ENCODE measurements at regions not wholly inside any gene's neighbourhood (a gene's known extent, or its start where the extent isn't known, plus 50 kb on each side); places are given as distances from the start of the nearest gene placed in this dataset.

DNA sequence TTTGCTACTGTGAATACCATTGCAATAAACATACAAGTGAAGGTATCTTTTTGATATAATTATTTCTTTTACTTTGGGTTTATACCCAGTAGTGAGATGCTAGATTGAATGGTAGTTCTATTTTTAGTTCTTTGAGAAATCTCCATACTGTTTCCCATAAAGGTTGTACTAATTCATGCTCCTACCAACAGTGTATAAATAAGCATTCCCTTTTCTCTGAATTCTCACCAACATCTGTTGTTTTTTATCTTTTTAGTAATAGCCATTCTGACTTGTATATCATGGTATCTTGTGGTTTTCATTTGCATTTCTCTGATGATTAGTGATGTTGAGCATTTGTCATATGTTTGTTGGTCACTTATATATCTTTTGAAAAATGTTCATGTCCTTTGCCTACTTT, 183.6 kb upstream of the LRFN2 start:
- no peak for DNase-seq
- H3K36me3 ChIP-seq (ENCODE audit: control insufficient read depth, insufficient read depth, low read length), result no peaks in the 10 kb centered on the region

DNA sequence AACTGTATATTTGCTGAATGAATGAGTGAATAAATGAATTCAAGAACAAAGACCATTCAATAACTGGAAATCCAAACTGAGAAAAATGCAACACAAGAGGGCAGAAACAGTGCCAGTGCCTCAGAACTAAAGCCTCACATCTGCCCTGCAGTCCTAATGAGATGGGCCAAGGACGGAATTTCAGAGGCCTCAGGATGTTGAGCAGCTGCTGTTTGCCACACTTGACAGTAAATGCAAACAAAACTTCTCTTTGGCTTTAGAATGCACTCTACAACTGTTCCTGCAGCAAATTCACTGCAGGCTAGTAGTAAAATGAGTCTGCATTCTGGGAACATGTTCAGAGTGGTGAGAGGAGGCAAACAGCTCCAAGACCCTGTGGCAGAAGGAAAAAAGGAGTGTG, 177.6 kb upstream of the LRFN2 start:
- no peak overlapping the region for H3K27ac ChIP-seq (ENCODE audit: insufficient read depth, low read length, poor library complexity, severe bottlenecking)
- no peak overlapping the region for H3K4me3 ChIP-seq (ENCODE audit: insufficient read depth, low read depth, low read length, poor library complexity, severe bottlenecking)
- no peaks in the 10 kb centered on the region for H3K4me1 ChIP-seq (ENCODE audit: control insufficient read depth, insufficient read depth, low read length, poor library complexity, severe bottlenecking)
- DNase-seq, result no peak
- H3K9me3 ChIP-seq (ENCODE audit: control insufficient read depth, low read length), result no peaks in the 10 kb centered on the region
- no peaks in the 10 kb centered on the region for H3K36me3 ChIP-seq (ENCODE audit: control insufficient read depth, insufficient read depth, low read length)
- H3K27me3 ChIP-seq (replicated peaks; ENCODE audit: control insufficient read depth, insufficient read depth, low read length, poor library complexity, severe bottlenecking), result no peaks in the 10 kb centered on the region

More for the DNA sequence above, 183.6 kb upstream of the LRFN2 start:
- H3K9me3 ChIP-seq (ENCODE audit: control insufficient read depth, low read length), result no peaks in the 10 kb centered on the region
- H3K27me3 ChIP-seq (replicated peaks; ENCODE audit: control insufficient read depth, insufficient read depth, low read length, poor library complexity, severe bottlenecking), result no peaks in the 10 kb centered on the region
- H3K4me1 ChIP-seq (ENCODE audit: control insufficient read depth, insufficient read depth, low read length, poor library complexity, severe bottlenecking), result no peaks in the 10 kb centered on the region
- H3K27ac ChIP-seq (ENCODE audit: insufficient read depth, low read length, poor library complexity, severe bottlenecking), result no peak overlapping the region
- no peak overlapping the region for H3K4me3 ChIP-seq (ENCODE audit: insufficient read depth, low read depth, low read length, poor library complexity, severe bottlenecking)

DNA sequence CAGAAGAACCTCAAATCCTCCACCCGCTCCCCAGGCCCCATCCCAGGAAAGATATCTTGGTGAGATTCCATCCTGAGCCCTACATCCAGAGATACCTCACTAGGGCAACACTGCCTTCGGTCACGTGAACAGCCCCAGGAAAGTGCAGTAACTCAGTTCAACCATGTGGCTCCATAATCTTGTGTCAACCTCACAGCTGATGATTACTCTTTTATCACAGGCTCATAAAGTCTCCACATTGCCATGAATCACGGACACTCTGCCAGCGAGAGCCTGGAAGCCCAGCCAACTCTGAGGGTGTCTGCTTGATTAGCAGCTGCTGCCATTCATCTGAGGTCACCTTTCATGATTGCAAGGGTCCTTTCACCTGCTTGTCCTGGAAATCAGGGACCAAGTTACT, 175.8 kb upstream of the LRFN2 start:
- no peaks in the 10 kb centered on the region for H3K9me3 ChIP-seq (ENCODE audit: control insufficient read depth, low read length)
- H3K27ac ChIP-seq (ENCODE audit: insufficient read depth, low read length, poor library complexity, severe bottlenecking), result no peak overlapping the region
- no peak overlapping the region for H3K4me3 ChIP-seq (ENCODE audit: insufficient read depth, low read depth, low read length, poor library complexity, severe bottlenecking)
- H3K36me3 ChIP-seq (ENCODE audit: control insufficient read depth, insufficient read depth, low read length), result no peaks in the 10 kb centered on the region
- DNase-seq, result no peak
- H3K4me1 ChIP-seq (ENCODE audit: control insufficient read depth, insufficient read depth, low read length, poor library complexity, severe bottlenecking), result no peaks in the 10 kb centered on the region
- H3K27me3 ChIP-seq (replicated peaks; ENCODE audit: control insufficient read depth, insufficient read depth, low read length, poor library complexity, severe bottlenecking), result no peaks in the 10 kb centered on the region

DNA sequence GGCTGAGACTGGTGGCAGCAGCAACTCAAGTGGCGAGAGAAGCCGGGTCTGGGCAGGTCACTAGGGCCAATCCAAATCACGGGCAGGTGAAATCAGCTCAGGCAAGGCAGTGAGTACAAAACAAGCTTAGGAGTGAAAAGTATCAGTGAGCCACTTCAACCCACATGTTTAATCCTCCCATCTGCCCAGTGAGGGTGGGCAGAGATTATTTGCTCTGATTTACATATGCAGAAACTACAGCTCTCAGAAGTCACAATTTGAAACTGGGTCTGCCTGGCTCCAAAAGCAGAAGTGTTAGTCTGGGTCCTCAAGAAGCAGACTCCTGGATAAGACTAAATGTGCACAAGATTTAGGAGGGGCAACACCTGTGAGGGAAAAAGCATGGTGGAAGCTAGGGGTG, 173.7 kb upstream of the LRFN2 start:
- no peak for DNase-seq
- no peaks in the 10 kb centered on the region for H3K4me1 ChIP-seq (ENCODE audit: control insufficient read depth, insufficient read depth, low read length, poor library complexity, severe bottlenecking)
- no peak overlapping the region for H3K27ac ChIP-seq (ENCODE audit: insufficient read depth, low read length, poor library complexity, severe bottlenecking)
- no peaks in the 10 kb centered on the region for H3K36me3 ChIP-seq (ENCODE audit: control insufficient read depth, insufficient read depth, low read length)
- H3K27me3 ChIP-seq (replicated peaks; ENCODE audit: control insufficient read depth, insufficient read depth, low read length, poor library complexity, severe bottlenecking), result no peaks in the 10 kb centered on the region
- H3K4me3 ChIP-seq (ENCODE audit: insufficient read depth, low read depth, low read length, poor library complexity, severe bottlenecking), result no peak overlapping the region
- no peaks in the 10 kb centered on the region for H3K9me3 ChIP-seq (ENCODE audit: control insufficient read depth, low read length)

DNA sequence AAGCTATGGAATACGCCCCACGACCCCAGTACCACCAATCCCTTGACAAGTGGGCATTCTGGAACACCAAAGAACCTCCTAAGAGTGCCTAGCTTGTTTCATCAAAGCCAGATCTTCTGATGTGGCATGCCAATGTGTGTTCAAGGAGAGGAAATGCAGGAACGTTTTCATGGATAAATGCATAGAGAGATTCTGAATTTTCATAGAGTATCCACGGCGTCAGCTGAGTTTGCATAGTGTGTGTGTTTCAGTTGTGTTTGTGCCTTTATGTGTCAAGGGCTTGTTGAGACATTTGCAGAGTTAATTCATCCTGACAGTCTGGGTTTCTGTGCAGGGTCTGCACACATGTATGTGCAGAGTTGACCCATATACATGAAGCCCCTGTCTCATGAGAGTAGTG, 172.7 kb upstream of the LRFN2 start:
- H3K36me3 ChIP-seq (ENCODE audit: control insufficient read depth, insufficient read depth, low read length), result no peaks in the 10 kb centered on the region
- H3K4me1 ChIP-seq (ENCODE audit: control insufficient read depth, insufficient read depth, low read length, poor library complexity, severe bottlenecking), result no peaks in the 10 kb centered on the region
- no peaks in the 10 kb centered on the region for H3K9me3 ChIP-seq (ENCODE audit: control insufficient read depth, low read length)
- no peak overlapping the region for H3K27ac ChIP-seq (ENCODE audit: insufficient read depth, low read length, poor library complexity, severe bottlenecking)
- H3K4me3 ChIP-seq (ENCODE audit: insufficient read depth, low read depth, low read length, poor library complexity, severe bottlenecking), result no peak overlapping the region
- DNase-seq, result no peak
- peaks cover 4% of the 10 kb centered on the region for H3K27me3 ChIP-seq (replicated peaks; ENCODE audit: control insufficient read depth, insufficient read depth, low read length, poor library complexity, severe bottlenecking)

DNA sequence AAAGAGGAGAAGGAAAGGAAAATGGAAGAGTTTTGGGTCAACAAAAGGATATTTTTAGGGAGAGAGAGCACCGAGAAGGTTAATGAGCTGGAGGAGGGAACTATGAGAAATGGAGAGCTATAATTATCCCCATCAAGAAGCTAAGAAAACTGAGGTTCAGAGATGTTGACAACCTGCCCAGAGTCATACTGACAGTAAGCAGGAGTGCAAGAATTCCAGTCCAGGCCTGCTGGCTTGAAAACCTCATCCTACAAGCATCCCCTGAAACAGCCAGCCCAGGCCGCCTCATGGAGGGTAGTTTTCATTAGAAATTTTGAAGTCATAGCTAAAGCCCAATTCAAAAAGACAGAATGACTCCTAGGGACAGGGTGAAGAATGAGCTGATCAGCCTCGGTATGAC, 172.1 kb upstream of the LRFN2 start:
- Histone ChIP-seq H3K27me3 (replicated peaks; ENCODE audit: control insufficient read depth, insufficient read depth, low read length, poor library complexity, severe bottlenecking) (peaks cover 4% of the 10 kb centered on the region), H3K36me3 (ENCODE audit: control insufficient read depth, insufficient read depth, low read length) (no peaks in the 10 kb centered on the region), H3K4me3 (ENCODE audit: insufficient read depth, low read depth, low read length, poor library complexity, severe bottlenecking) (no peak overlapping the region), H3K27ac (ENCODE audit: insufficient read depth, low read length, poor library complexity, severe bottlenecking) (no peak overlapping the region), H3K4me1 (ENCODE audit: control insufficient read depth, insufficient read depth, low read length, poor library complexity, severe bottlenecking) (no peaks in the 10 kb centered on the region), H3K9me3 (ENCODE audit: control insufficient read depth, low read length) (no peaks in the 10 kb centered on the region)
- DNase-seq, result no peak

DNA sequence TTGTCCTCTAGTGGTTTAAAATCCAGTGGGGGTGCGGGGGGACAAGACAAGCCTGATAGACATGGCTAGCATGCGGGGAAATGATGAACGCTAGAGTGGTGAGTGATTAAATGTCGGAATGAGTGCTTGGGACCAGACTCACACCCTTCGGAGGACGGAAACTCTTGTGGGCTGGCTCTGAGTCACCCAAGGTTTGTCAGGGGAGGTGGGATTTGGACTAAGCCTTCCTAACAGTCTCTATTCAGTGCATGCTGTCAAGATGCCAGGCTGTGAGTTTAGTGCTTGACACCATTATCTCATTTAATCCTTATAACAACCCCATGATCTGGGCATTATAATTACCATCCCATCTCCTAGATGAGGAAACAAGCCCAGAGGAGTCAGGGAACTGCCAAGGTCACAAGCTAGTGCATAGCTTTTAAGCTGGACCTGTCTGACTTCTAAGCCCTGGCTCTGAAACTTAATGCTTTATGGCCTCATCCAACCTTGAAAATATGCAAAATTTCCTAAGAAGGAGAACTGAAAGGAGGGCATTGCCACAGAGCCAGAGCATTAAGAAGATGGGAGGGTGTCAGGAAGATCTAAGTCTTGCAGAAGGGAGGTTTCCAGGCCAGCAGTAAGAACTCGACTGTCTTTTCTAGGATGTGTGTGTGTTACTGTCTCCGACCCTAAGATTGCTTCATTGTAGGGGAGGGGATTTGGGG, 168.7 kb upstream of the LRFN2 start:
- peaks cover 4% of the 10 kb centered on the region for H3K27me3 ChIP-seq (replicated peaks; ENCODE audit: control insufficient read depth, insufficient read depth, low read length, poor library complexity, severe bottlenecking)
- no peaks in the 10 kb centered on the region for H3K4me1 ChIP-seq (ENCODE audit: control insufficient read depth, insufficient read depth, low read length, poor library complexity, severe bottlenecking)
- H3K27ac ChIP-seq (ENCODE audit: insufficient read depth, low read length, poor library complexity, severe bottlenecking), result no peak overlapping the region
- DNase-seq, result no peak
- no peaks in the 10 kb centered on the region for H3K36me3 ChIP-seq (ENCODE audit: control insufficient read depth, insufficient read depth, low read length)
- no peak overlapping the region for H3K4me3 ChIP-seq (ENCODE audit: insufficient read depth, low read depth, low read length, poor library complexity, severe bottlenecking)
- no peaks in the 10 kb centered on the region for H3K9me3 ChIP-seq (ENCODE audit: control insufficient read depth, low read length)

DNA sequence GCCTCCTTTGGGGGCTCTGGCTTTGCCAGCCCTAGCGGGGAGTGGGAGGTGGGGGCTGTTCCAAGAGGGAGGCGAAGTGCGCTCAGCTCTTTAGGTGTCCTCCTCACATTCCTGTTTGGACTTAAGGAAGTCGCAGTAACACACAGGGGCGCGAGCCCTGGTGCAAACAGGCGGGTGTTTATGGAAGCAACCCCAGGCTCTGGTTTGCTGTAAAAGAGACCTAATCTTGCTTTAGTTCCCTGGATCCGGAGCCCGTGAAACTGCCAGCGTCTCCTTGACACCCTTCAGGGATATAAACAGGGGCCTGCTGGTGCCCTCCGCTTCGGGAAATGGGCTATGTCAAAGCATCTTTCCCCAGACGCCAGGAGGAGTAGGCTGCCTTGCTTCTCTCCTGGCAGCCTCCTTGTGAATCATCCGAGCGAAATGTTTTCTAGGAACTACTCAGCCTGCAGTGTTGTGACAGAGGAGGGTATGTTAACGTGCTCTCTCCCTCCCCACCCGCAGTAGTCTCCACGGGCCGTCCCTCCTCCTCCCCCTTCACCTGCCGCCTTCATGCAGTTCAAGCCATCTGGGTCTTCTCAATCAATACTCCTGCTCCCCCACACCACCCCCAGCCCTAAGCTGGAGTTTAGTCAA, 168.0 kb upstream of the LRFN2 start:
- Histone ChIP-seq H3K27ac (ENCODE audit: insufficient read depth, low read length, poor library complexity, severe bottlenecking) (no peak overlapping the region), H3K4me3 (ENCODE audit: insufficient read depth, low read depth, low read length, poor library complexity, severe bottlenecking) (no peak overlapping the region), H3K9me3 (ENCODE audit: control insufficient read depth, low read length) (no peaks in the 10 kb centered on the region), H3K36me3 (ENCODE audit: control insufficient read depth, insufficient read depth, low read length) (no peaks in the 10 kb centered on the region), H3K4me1 (ENCODE audit: control insufficient read depth, insufficient read depth, low read length, poor library complexity, severe bottlenecking) (no peaks in the 10 kb centered on the region), H3K27me3 (replicated peaks; ENCODE audit: control insufficient read depth, insufficient read depth, low read length, poor library complexity, severe bottlenecking) (peaks cover 4% of the 10 kb centered on the region)
- DNase-seq, result no peak

DNA sequence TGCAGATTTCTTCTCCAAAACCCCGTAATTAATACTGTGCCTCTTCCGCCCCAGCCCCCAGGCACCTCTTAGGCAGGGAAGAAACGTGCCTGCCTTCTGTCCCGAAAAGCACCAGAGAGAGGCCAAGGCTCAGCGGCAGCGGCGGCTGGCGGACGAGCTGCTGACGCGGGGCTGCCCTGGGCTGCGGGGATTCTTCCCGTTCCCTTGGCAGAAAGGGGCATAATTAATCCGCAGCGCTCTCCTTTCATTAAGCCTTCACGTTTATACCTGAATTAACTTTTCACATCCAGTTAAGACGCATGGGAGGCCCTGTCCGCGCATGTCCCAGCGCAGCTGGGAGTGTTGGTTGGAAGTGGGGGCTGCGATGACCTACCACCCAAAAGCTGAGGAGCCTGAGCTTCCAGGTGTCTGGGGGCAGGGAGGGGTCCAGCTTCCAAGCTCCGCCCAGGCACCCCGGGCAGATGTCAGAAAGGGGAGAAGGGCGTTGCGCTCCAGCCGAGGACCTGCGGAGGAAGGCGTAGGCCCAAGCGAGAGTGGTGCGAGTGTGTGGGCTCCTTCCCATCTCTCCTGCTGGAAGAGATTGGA, 167.4 kb upstream of the LRFN2 start:
- H3K27me3 ChIP-seq (replicated peaks; ENCODE audit: control insufficient read depth, insufficient read depth, low read length, poor library complexity, severe bottlenecking), result peaks cover 4% of the 10 kb centered on the region

DNA sequence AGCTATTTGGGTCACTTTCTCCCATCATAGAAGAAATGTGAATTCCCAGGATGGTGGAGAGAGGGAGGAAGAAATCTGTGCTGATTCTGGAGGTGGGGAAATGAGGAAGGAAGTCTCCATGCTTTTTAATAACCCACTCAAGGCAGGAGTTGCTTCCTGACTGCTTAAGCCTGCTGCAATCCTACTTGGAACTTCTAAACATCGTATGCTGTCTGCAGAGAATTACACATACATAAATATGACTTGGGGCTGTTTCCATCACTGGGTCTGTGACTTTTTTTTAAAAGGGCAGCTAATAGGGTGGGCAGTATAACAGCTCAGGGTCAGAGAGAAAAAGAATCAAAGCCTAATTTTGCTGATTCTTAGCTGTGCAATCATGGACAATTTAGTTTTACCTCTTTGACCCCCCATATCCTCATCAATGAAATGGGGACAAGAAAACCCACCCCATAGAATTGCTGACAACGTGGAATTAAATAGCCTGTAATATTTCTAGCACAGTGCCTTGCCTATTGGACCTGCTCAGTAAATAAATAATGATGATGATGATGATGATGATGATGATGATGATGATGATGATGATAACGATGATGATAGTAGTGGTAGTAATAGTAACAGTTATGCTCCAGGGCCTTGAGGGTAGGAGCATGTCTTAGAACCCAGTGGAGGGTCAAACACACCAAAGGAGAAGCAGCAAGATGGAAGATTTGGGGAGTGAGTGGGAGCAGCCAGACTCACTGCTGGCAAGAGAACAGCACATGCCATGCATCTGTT, 166.7 kb upstream of the LRFN2 start:
- H3K4me3 ChIP-seq (ENCODE audit: insufficient read depth, low read depth, low read length, poor library complexity, severe bottlenecking), result no peak overlapping the region
- no peaks in the 10 kb centered on the region for H3K4me1 ChIP-seq (ENCODE audit: control insufficient read depth, insufficient read depth, low read length, poor library complexity, severe bottlenecking)
- peaks cover 4% of the 10 kb centered on the region for H3K27me3 ChIP-seq (replicated peaks; ENCODE audit: control insufficient read depth, insufficient read depth, low read length, poor library complexity, severe bottlenecking)
- H3K27ac ChIP-seq (ENCODE audit: insufficient read depth, low read length, poor library complexity, severe bottlenecking), result no peak overlapping the region
- no peaks in the 10 kb centered on the region for H3K36me3 ChIP-seq (ENCODE audit: control insufficient read depth, insufficient read depth, low read length)
- no peaks in the 10 kb centered on the region for H3K9me3 ChIP-seq (ENCODE audit: control insufficient read depth, low read length)
- DNase-seq, result no peak

More for the DNA sequence above, 167.4 kb upstream of the LRFN2 start:
- Histone ChIP-seq H3K4me3 (ENCODE audit: insufficient read depth, low read depth, low read length, poor library complexity, severe bottlenecking) (no peak overlapping the region), H3K9me3 (ENCODE audit: control insufficient read depth, low read length) (no peaks in the 10 kb centered on the region), H3K36me3 (ENCODE audit: control insufficient read depth, insufficient read depth, low read length) (no peaks in the 10 kb centered on the region), H3K4me1 (ENCODE audit: control insufficient read depth, insufficient read depth, low read length, poor library complexity, severe bottlenecking) (no peaks in the 10 kb centered on the region), H3K27ac (ENCODE audit: insufficient read depth, low read length, poor library complexity, severe bottlenecking) (no peak overlapping the region)
- DNase-seq, result no peak
